Neural crest cell (in vitro differentiated cells): ENCODE measurements at regions not wholly inside any gene's neighbourhood (a gene's known extent, or its start where the extent isn't known, plus 50 kb on each side); places are given as distances from the start of the nearest gene placed in this dataset.

Experiments
- DNase-seq: peaks from one replicate; pipeline ENCODE4 v3.0.0; 2021; ENCODE audit warnings: low read depth, mixed read lengths, low spot score
- H3K27ac Mint-ChIP-seq: one replicate; pipeline ENCODE4 v1.8.0; 2021; ENCODE audit warnings: mild to moderate bottlenecking, mixed read lengths; ENCODE audit not compliant: unreplicated experiment
- H3K27me3 Mint-ChIP-seq: 2 replicates; pipeline ENCODE4 v1.8.0; 2021; ENCODE audit warnings: low read depth, mild to moderate bottlenecking, mixed read lengths
- H3K36me3 Mint-ChIP-seq: 2 replicates; pipeline ENCODE4 v1.8.0; 2021; ENCODE audit warnings: low read depth, mild to moderate bottlenecking, mixed read lengths
- H3K4me1 Mint-ChIP-seq: 2 replicates; pipeline ENCODE4 v1.8.0; 2021; ENCODE audit warnings: mixed read lengths
- H3K4me3 Mint-ChIP-seq: one replicate; pipeline ENCODE4 v1.8.0; 2021; ENCODE audit warnings: mild to moderate bottlenecking, mixed read lengths
- H3K9me3 Mint-ChIP-seq: 2 replicates; pipeline ENCODE4 v1.8.0; 2021; ENCODE audit warnings: mixed read lengths
- TF ChIP-seq, protein P1 (sequence below): fragments of 200-600 bp; sonication (generic); conservative IDR thresholded peaks from 2 replicates; pipeline ENCODE4 v1.5.0; 2021; ENCODE audit warnings: antibody characterized with exemption, mild to moderate bottlenecking

DNA sequence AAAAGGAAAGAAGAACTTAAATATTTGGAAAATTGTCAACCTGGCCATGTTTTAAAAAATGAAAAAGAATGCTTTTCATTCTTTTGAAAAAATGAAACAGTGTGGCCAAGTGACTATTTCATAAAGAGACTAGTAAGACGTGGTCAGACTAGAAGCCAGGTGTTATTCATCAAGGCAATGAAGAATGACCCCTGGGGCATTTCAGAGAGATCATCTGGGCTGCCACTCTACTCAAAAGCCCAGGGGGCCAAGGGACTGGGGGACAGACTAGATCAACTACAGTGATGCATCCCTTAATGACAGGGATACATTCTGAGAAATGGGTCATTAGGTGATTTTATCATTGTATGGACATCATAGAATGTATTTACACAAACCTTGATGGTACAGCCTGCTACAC lies 199.4 kb downstream of the STK31 start:
- Mint-ChIP-seq H3K27ac (no peak overlapping the region), H3K9me3 (no peaks in the 10 kb centered on the region), H3K27me3 (no peaks in the 10 kb centered on the region), H3K4me3 (no peak overlapping the region), H3K4me1 (no peaks in the 10 kb centered on the region), H3K36me3 (no peaks in the 10 kb centered on the region)
- TF ChIP-seq, protein P1, sequence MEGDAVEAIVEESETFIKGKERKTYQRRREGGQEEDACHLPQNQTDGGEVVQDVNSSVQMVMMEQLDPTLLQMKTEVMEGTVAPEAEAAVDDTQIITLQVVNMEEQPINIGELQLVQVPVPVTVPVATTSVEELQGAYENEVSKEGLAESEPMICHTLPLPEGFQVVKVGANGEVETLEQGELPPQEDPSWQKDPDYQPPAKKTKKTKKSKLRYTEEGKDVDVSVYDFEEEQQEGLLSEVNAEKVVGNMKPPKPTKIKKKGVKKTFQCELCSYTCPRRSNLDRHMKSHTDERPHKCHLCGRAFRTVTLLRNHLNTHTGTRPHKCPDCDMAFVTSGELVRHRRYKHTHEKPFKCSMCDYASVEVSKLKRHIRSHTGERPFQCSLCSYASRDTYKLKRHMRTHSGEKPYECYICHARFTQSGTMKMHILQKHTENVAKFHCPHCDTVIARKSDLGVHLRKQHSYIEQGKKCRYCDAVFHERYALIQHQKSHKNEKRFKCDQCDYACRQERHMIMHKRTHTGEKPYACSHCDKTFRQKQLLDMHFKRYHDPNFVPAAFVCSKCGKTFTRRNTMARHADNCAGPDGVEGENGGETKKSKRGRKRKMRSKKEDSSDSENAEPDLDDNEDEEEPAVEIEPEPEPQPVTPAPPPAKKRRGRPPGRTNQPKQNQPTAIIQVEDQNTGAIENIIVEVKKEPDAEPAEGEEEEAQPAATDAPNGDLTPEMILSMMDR: no peak
- no peak for DNase-seq

DNA sequence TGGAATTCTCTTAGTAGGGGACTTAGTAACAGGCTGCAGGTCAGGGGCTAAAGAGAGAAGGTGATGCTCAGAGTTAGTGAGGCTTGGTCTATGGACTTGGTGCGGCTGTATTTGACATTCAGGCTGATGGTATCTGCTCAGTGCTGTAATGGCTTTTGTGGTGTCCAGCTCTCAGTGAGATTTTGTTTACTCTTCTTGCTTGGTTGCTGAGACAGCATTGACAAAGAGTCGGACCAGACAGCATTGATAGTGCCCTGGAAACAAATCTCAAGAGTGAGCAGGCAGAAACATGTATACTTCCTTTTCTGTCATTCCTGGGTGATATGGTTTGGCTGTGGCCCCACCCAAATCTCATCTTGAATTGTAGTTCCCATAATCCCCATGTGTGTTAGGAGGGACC lies 202.0 kb downstream of the STK31 start:
- TF ChIP-seq, protein P1: no peak
- H3K36me3 Mint-ChIP-seq: no peaks in the 10 kb centered on the region
- H3K27me3 Mint-ChIP-seq: no peaks in the 10 kb centered on the region
- H3K4me3 Mint-ChIP-seq: no peak overlapping the region
- H3K27ac Mint-ChIP-seq: no peak overlapping the region
- DNase-seq: no peak
- no peaks in the 10 kb centered on the region for H3K4me1 Mint-ChIP-seq
- H3K9me3 Mint-ChIP-seq: no peaks in the 10 kb centered on the region

- no peak for DNase-seq
- H3K36me3 Mint-ChIP-seq: no peaks in the 10 kb centered on the region
- H3K4me1 Mint-ChIP-seq: no peaks in the 10 kb centered on the region
- no peaks in the 10 kb centered on the region for H3K9me3 Mint-ChIP-seq
- no peaks in the 10 kb centered on the region for H3K27me3 Mint-ChIP-seq
- TF ChIP-seq, protein P1: no peak
- H3K27ac Mint-ChIP-seq: no peak overlapping the region
- no peak overlapping the region for H3K4me3 Mint-ChIP-seq
Observed at GRCh38 chr7:23913016-23913415, 203.0 kb downstream of the STK31 start.

DNA sequence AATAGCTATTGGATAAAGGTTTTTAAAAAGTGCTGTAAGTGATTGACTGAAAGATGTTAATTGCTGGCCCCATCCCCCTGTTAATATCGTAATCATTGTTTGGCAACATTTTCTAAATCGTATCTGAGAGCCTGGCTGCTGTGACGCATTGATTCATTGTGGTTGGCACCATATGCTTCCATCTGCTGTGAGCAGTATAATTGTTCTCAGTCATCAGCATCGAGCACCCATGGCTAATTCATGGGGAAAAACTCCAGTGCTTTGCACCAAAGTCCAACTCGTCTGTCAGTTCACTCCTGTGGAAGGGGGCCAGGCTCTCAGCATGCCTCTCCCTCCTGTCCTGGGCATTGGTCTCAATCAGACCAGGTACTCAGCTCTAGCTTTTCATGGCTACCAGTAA lies 205.2 kb downstream of the STK31 start:
- H3K27ac Mint-ChIP-seq: no peak overlapping the region
- DNase-seq: no peak
- H3K27me3 Mint-ChIP-seq: peaks cover 4% of the 10 kb centered on the region
- no peaks in the 10 kb centered on the region for H3K9me3 Mint-ChIP-seq
- no peaks in the 10 kb centered on the region for H3K4me1 Mint-ChIP-seq
- H3K36me3 Mint-ChIP-seq: no peaks in the 10 kb centered on the region
- no peak overlapping the region for H3K4me3 Mint-ChIP-seq
- TF ChIP-seq, protein P1: no peak

DNA sequence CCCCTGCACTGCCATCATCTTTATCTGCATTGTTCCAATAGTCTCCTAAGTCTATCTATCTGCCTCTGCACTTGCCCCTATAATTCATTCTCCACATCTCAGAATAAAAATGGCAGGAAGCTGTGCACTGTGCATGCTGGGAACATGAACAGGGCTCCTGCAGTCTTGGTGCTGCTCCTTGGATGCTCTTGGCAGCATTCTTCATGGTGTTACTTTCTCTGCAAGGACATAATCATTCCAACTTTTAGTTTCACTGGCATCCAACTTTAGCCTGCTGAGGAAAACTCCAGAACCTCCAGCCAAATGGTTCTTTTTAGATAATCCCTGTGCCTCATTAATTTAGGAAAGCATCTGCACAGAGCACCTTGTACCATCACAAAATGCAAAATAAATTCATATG lies 208.3 kb downstream of the STK31 start:
- peaks cover 4% of the 10 kb centered on the region for H3K27me3 Mint-ChIP-seq
- H3K27ac Mint-ChIP-seq: no peak overlapping the region
- DNase-seq: no peak
- TF ChIP-seq, protein P1: no peak
- H3K4me1 Mint-ChIP-seq: no peaks in the 10 kb centered on the region
- no peaks in the 10 kb centered on the region for H3K36me3 Mint-ChIP-seq
- H3K4me3 Mint-ChIP-seq: no peak overlapping the region
- no peaks in the 10 kb centered on the region for H3K9me3 Mint-ChIP-seq

DNA sequence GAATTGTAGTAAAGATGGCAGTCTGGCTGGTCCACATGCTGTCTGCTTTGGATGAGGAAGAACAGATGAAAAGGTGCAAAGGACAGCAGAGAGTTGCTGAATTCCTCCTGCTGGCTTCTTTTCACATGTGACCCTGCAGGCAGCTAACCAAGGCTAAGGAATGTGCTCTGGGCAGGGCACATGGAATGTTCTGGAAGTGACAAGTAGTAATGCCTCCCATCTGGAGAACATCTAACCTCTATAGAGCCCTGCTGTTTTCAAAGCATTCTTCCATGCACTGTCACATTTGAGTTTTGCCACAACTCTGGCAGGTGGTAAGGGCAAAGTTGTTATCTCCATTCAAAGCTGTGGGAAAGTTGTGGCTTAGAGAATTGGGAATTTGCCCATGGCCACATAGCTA lies 208.8 kb downstream of the STK31 start:
- Mint-ChIP-seq H3K27me3 (peaks cover 4% of the 10 kb centered on the region), H3K9me3 (no peaks in the 10 kb centered on the region), H3K27ac (no peak overlapping the region), H3K36me3 (no peaks in the 10 kb centered on the region), H3K4me1 (no peaks in the 10 kb centered on the region), H3K4me3 (no peak overlapping the region)
- TF ChIP-seq, protein P1: no peak
- DNase-seq: no peak
